DMS114 treated with DMSO at 0.1 percent for 48 hours (cell line): ENCODE measurements at regions not wholly inside any gene's neighbourhood (a gene's known extent, or its start where the extent isn't known, plus 50 kb on each side); places are given as distances from the start of the nearest gene placed in this dataset.

Experiments used
- DNase-seq: peaks from one replicate; lab custom pipeline; 2025; ENCODE audit not compliant: unreplicated experiment; lab: John Stamatoyannopoulos, UW

DNA sequence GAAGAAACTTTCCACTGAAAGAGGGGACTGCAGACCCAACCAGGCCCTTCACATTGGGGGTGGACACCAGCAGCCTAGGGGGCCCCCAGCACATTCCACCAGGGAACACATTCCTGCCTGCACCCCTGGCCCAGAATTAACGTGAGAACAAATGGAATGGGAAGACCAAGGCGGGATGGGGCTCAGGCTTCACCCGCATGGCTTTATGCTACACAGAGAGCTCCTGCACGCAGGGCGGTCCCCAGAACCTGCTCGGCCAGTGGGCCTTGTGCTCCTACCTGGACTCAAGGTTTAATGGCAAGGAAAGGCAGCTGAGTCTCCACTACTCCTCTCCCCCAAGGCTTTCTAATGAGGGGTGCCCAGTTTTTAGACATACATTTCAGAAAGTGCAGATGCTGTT lies 146.3 kb upstream of the GPR26 start:
- no peak for DNase-seq

DNA sequence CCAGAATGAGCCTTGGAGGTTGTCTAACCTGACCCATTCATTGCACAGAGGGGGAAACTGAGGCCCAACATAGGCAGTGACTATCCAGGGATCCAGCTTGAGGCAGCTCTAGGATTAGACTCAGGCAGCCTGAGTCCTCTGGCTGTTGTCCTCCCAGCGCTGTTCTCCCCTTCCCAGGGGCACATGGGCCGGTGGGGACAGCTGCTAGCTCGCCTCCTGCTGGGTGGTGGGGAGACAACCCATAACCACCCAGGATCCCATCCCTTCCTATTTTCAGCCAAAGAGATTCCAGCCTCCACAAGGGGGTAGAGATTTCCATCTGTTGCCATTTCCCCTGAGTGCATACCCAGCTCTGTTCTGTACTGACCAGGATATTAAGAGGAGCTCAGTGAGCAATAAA lies 145.1 kb upstream of the GPR26 start:
- DNase-seq = no peak

DNA sequence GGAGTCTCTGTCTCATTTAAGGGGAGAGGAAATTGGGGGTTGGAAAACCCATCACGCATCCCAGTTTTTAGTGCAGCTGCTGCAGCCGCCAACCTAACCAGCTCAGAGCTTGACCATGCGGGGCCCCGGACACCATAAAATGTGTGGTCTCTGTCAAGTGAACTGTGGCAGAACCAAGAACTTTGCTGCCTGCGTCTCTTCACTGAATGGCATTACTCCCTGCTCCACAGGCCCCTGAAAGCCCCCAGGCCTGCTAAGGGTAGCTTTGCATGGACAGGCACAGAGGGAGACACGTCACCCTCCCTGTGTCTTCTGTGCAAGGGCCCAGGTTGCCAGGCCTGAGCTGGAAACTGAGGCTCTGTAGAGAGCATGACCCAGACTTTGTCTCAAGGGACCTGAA lies 144.6 kb upstream of the GPR26 start:
- DNase-seq = no peak

DNA sequence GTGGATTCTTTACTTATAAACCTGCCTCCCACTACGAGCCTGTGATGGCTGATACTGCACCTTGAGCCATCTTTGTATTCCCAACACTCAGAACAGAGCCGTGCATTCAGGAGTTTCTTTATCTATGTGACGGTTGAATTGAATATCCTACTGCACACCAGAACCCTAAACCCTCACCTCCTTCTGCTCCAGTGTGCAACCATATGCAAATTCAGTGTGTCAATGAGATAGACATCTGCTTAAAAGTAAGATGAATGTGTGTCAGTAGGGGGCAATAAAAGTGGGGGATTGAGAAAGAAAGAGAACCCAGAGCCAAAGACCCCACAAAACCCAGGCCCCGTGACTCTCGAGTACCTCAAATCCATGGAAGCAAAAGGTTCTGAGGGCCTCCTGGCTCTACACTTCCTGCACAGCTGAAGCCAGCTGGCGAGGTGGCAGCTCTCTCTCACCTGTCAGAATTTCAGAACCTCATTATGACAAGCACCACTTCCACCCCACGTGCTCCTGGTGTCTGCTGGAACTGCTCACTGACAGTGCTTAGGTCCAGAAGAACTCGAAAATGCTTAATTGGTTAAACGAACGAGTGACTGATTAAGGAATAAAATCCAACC lies 143.3 kb upstream of the GPR26 start:
- DNase-seq = no peak

DNA sequence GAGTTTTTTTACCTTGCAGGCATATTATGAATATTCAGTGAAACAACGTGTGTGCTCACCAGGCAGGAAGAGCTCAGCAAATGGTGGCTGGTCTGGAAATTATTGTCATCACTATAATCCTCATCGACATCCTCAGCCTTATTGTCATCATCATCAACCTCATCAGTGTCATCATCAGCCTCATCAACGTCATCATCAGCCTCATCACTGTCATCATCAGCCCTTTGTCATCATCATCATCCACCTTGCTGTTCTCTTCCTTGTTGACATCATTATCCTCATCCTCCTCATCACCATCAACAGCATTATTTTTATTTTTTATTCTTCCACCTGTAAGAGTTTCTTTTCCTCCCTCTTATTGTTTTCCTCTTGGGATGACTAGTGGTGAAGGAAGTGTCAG lies 142.3 kb upstream of the GPR26 start:
- DNase-seq = no peak

DNA sequence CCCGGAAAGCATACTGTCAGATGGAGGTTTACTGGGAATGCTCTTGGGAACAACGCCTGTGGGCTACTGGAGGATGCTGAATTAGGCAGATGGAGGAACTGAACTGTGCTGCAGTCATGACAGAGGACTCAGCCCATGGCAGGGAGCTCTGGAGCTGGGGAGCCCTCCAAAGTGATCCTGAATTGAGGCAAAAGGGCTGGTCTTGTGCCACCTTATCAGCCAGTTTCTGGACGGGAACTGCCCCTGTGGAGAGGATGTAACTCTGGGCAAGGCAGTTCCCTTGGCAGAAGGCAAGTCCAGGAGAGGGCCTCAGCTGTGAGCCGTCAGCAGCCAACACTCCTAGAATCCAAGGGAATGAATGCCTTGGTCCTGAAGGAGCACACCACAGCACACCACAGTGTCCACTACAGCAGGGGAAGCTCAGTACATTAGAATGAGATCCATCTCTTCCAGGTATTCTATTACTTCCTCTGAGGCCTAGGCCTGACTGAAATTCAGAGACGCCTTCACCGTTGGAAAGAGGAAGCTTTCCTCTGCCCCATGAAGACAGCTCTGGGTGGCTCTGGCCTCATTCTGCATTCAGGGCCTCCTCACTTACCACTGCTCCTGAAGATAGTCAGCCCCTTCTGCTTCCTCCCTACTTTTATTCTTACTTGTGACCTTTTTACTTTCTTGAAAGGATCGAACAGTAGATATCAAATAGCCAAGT lies 139.6 kb upstream of the GPR26 start:
- DNase-seq = no peak

DNA sequence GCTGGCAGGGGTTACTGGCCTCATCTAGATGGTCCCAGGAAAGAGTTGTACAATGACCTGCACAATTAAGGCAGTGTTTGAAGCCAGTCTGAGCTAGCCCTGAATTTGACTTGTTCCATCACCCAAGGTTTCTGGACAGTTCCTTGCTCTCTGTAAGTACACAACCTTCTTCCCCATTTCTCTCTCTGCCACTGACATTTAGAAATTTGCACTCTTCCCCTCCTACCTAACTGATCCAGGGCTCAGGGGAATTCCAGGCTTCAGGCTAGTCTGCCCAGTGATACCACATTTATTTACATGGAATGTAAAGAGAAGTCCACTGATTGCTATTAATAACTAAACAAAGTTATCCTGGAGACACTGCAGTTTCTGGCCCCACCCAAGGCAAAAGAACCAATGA lies 139.0 kb upstream of the GPR26 start:
- no peak for DNase-seq

DNA sequence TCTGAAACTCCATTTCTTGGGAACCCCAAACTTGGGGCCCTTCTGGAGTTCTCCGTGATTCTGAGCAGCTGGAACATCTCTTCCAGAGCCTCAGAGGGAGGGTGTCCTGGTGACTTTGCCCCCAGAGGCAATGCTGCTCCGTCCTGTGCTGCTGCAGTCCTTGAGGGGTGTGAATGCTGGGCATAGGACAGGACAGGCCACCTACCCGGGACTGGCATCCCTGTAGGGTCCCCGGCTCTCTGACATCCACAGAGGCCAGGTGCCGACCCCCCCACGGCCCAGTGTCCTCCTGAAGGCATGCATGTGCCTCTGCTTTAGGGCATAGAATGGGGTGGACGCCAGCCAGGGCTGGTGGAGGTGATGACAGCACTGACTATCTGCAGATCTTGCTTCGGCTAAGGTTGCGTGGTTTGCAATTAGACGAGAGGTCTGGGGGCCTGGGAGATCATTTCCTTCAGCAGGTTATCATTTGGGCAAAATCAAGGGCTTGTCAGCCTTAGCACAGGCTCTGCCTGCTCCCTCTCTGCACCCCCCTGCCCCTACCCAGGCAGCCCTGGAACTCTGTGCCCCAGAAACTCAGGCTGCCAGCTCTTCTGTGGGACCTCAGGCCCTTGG lies 136.9 kb upstream of the GPR26 start:
- no peak for DNase-seq

DNA sequence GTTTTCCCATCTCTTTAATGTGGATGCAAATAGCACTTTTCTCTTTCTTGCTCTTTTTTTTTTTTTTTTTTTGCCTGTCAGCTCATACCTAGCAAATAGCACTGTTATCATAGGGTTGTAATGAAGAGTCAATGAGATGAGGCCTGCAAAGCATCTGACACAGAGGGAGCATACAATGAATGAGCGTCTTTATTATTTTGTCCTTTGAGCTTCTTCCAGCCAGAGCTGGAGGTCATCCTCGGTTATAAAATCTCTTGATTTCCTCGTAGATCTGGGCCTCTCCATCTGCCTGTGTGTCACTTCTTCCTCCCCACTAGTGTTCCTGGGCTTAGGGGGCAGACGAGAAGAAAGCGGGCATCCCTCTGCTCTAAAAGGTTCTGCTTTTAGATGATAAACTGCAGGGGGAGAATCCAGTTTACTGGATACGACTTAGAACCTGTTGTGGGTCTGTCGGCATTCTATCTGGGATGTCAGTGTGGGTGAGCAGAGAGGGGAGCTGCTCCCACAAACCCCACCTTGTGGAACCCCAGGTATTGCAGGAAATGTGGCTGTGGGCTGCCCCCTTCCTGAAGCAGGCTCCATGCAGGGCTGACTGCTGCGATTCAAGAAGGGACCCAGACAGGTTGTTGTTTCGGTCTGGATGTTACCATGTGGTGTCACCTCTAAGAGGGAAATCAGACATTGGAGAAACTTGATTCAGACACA lies 135.8 kb upstream of the GPR26 start:
- DNase-seq = no peak

DNA sequence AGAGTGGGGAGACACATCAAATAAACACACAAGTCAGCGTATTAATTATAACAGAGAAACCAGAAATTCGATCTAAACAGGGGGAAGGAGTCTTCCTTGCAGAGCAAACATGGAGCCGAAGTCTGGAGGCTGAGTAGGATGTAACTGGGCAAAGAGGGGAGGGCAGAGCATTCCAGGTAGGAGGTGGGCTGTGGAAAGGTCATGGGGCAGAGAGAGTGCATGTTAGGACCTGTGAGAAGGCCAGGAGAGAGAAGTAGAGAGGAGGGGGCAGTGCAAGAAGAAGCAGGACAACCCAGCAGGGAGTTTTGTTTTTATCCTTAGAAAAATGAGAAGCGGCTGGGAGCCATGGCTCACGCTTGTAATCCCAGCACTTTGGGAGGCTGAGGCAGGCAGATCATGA lies 130.8 kb upstream of the GPR26 start:
- no peak for DNase-seq

DNA sequence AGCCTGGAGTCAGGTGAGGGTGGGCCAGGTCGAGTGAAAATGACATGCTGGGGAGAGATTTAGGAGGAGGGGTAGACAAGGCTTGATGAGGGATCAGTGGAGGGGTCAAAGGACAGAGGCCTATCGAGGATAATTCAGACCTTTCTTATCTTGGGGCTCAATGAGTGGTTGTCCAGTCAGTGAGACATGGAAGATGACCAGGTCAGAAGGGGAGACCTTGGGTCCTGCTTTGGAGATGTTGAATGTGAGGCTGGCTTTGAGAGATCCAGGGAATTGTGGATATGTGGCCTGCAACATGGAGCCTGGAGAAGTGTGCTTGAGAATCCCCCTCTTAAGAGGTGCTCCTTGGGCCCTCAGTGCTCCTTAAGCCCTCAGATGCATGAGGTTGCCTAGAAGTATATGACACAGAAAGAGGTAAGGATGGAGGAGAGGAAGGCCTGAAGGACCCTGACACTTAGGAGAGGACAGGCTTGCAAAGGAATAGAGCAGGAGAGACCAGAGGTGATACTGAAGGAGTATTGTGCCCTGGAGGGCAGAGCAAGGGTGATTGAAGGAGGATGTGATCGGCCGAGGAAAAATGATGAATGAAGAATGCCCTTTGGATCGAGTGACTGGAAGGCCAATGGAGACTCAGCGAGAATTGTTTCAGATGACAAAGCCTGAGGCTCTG lies 129.8 kb upstream of the GPR26 start:
- no peak for DNase-seq

DNA sequence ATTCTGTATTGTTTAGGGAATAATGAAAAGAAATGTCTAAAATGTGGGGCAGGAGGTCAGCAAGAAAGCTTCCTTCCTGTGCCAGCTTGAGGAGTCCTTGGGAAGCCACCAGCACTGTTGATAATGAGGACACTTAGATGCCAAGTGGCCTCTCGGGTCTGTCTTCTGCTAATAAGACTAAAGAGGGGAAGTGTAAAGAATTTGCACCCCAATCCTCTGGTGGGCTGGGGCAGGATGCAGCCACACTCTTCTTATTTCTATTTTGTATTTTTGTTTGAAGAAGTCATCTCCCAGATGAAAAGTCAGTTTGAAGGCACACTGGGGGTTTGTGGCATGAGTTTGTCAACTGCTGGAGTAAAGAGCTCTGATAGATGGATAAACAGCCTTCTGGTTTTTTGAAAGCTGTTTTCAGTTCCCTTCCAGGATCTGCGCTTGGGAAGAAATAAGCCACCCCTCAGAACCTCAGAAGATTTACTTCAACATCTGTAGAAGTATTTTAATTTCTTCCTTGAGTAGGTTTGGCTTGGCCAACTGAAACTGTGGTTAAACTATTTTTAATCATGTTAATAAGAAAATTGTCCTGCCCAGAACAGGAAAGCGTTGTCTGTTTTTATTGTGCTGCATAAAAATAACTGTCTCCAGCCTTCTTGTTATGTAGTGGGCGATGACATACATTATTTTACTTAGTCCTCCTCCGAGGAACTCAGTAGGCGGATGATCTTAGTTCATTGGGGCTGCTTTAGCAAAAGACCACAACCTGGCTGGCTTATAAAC lies 128.8 kb upstream of the GPR26 start:
- DNase-seq = no peak

DNA sequence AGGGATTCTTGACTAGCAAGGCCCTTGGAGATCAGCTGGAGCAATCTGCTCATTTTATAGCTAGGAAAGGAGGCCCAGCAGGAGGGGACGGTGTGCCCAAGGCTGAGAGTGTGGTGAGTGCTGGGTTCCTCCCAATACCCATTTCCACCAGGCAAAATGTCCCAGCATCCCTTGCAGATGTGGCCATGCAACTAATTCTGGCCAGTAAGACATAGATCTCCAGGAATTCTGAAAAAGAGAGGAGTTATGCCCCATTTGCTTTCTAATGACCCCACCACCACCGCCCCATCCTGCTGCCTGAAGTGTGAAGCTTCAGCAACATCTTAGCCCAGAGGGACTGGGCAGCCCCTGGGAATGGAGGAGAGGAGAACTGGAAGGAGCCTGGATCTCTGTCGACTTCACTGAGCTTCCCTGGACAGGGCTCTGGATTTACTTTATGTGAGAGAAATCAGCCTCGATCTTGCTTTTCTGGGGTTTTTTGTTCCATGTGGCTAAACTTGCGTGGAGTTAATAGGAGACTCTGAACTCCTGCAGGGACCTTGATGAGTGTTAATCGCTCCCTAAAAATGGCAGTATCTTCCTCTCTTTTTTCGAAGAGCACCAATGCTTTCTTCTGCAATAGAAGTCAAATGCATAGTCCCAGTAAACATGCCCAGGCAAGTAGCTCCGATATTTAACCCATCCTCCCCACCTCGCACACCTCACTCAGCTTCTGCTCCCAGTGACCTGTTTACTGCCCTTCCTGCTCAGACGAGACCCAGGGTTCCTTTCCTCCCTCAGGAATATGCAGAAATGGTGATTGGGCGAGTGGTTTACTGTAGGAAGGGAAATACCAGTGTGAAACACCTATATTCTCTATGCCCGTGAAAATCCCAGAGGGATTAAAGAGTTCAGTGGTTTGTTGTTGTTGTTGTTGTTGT lies 127.5 kb upstream of the GPR26 start:
- no peak for DNase-seq

DNA sequence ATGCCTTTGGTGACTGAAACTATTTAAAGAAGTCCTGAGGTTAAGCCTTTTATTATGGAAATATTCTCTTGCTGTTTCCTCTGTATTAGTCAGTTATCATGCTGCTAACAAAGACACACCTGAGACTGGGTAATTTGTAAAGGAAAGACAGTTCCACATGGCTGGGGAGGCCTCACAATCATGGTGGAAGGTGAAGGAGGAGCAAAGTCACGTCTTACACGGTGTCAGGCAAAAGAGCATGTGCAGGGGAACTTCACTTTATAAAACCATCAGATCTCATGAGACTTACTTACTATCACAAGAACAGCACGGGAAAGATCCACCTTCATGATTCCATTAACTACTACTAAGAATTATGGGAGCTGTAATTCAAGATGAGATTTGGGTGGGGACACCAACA lies 121.2 kb upstream of the GPR26 start:
- no peak for DNase-seq

DNA sequence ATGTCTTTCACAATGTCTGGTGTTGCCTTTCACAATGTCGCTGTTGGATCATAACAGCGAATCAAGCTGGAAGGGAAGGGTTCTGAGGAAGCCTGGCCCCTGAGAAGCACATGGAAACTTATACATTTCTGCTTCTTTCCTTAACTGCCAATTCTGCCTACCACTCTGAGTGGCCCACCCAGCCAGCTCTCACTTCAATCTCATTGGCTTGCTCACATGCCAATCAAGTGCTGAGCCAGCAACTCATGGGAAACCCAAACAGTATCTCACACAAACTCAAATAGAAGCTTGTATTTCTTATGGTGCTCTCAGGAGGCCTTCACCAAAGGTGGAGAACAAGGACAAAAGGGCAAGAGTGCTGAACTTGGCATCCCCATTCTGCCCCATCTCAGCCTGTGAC lies 117.4 kb upstream of the GPR26 start:
- DNase-seq = no peak

DNA sequence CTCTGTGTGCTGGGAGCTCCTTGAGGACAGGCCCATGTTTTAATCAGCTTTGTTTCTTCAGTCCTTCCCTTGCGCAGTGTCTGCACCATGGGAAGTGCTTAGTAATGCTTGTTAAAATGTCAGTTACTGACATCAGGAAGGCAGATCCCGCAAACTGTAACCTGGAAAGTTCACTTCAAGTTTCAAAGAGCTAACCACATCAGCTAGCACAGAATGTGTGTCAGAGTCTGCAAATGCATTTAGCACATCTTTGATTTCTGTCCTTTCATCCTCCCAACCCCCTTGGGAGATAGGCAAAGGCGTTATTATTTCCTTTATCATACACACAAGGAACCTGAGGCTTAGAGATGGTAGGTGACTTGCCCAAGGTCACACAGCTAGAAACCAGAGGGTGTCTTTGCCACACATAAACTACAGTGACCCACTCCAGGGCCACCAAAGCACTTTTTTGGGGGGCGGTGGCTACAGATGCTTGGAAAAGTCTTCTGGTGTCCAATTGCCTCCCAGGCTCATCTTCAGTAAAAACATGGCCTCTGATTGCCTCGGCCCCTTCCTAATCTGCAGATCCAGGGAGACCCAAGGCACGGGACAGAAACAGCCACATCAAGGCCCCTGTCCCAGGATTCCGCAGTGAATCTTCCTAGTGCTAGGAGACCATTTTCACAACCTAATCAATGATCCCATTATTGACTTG lies 116.2 kb upstream of the GPR26 start:
- DNase-seq = no peak

DNA sequence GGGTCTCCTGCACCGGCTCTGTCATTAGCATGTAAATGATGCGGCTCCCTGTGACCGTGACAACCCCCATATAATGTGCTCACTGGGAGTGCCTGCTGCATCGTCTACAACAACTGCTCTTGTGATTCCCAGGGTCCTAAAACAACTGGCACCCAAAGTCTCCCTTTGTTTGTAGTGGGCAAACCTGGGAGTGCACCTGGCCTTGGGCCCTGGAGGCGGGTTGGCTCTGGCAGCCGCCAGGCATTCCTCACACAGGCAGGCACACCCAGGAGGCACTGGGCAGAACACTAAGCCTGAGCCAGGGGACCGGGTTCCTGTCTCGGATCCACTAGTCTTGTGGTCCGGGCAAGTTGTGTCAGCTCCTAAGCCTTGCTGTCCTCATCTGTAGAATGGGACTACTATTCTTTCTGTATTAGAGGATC lies 115.5 kb upstream of the GPR26 start:
- DNase-seq = no peak

DNA sequence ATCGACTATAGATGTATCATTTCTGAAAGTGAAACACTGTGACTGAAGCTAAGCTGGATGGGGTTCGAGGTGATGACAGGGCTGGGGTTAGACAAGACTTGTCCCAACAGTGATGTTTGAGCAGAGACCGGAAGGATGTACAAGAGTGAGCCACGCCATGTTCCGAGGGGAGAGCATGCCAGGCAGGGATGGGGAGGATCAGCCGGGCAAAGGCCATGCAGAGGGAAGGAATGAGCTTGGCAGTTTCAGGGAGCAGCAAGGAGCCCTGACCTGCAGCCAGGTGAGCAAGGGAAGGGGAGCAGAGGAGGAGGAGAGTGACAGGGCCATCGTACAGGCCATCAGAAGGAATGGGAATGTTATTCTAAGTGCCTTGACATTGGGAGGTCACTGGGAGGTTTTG lies 114.9 kb upstream of the GPR26 start:
- DNase-seq = no peak
